VCaP (cell line): ENCODE measurements at regions not wholly inside any gene's neighbourhood (a gene's known extent, or its start where the extent isn't known, plus 50 kb on each side); places are given as distances from the start of the nearest gene placed in this dataset.

Source experiments
- H3K27ac ChIP-seq: fragments of 450-650 bp; 2 replicates; pipeline ENCODE4 v1.5.1; 2017
- TF ChIP-seq, protein P1 (sequence below): fragments of 450-650 bp; conservative IDR thresholded peaks from 2 replicates; pipeline ENCODE4 v1.5.1; 2017; ENCODE audit warnings: mild to moderate bottlenecking, moderate library complexity

DNA sequence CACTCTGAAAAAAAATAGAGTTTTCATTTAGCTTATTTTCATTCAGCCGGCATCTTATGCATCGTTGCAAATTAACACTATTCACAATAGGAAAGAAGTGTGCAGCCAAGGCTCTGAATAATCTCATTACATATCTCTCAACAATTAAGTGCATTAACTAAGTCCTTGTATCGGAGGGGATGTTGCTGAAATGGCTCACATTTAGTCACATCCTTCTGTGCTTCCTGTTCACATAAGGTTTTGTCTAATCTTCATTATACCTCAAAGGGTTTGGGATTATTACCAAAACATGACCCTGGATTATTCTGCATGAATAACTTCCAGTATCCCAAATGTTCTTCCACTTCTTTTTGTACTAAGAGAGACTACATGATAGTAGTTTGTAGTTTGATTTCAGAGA, 278.0 kb upstream of the GRIA1 start:
- no peak overlapping the region for H3K27ac ChIP-seq
- TF ChIP-seq, protein P1, sequence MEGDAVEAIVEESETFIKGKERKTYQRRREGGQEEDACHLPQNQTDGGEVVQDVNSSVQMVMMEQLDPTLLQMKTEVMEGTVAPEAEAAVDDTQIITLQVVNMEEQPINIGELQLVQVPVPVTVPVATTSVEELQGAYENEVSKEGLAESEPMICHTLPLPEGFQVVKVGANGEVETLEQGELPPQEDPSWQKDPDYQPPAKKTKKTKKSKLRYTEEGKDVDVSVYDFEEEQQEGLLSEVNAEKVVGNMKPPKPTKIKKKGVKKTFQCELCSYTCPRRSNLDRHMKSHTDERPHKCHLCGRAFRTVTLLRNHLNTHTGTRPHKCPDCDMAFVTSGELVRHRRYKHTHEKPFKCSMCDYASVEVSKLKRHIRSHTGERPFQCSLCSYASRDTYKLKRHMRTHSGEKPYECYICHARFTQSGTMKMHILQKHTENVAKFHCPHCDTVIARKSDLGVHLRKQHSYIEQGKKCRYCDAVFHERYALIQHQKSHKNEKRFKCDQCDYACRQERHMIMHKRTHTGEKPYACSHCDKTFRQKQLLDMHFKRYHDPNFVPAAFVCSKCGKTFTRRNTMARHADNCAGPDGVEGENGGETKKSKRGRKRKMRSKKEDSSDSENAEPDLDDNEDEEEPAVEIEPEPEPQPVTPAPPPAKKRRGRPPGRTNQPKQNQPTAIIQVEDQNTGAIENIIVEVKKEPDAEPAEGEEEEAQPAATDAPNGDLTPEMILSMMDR, result no peak

DNA sequence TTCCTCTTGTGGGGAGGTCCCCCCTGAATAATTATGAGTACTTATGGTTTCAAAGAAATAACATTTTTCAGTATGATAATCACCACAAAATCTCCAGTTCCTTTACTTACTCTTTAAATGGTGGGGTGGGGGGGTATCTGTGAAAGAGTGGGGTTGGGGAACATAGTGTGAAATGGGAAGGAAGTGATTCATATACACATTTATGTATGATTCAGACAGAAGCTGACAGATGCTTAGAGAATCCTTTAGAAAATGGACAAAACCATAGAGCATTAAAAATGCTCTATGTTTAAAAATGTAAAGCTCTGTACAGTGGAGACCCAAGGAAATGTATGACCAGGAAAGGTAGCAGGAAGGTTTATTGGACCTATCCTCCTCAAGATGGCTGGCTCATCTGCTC, 267.5 kb upstream of the GRIA1 start:
- TF ChIP-seq, protein P1, result no peak
- H3K27ac ChIP-seq, result no peak overlapping the region

DNA sequence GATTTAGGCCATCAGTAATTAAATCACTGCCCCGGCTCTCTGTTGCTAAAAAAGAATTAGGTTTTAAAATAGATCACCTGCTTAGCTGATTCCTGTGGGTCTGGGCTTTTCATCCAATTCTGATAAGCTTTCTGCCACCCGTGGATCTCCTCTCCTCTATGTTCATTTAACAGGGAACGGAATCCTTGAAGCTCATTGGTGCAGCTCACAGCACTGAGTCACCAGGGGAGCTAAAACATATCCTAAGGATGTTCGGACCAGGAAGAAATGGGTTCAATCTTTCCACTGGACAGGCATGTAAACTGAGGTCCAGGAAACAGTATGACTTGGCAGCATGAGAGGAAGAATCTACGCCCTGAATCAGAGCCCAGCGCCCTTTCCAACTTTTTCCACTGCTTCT, 267.1 kb upstream of the GRIA1 start:
- TF ChIP-seq, protein P1, result no peak
- H3K27ac ChIP-seq, result no peak overlapping the region

DNA sequence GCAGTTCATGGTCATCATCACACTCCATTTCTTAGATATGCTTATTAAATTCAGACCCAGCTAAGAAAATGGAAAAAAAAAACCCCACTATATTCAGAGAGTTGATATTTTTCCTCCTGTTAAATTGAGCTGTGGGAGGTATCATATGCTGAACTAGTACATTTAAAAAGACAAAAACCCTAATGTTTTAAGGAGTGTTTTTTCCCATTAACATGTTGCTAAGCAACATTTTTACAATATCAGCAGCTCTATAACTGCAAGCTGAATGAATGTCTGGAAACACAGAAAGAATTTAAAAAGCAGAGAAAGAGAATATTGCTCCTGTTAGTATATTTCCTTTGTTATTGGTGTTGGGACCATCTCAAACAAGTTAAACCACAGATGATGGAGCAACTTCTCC, 265.8 kb upstream of the GRIA1 start:
- H3K27ac ChIP-seq, result no peak overlapping the region
- TF ChIP-seq, protein P1, result no peak

DNA sequence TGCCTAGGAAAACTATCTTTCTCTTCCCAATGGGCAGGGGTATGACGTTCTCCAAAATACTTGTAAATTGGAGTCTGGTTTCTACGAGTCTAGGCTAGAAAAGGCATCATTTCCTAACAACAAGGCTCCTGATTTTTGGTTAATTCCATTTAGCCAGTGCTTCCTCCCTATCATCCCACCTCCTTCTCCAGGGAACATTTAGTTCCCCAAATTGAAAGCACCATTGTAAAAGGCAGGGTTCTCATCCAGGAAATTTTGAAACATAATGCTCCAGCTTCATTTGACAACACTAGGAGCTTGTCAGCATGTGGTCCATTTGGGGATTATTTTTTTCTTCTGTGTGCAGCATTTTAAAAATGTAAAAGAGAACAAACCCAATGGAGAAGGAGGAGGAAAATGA, 256.5 kb upstream of the GRIA1 start:
- no peak overlapping the region for H3K27ac ChIP-seq
- TF ChIP-seq, protein P1, result no peak

DNA sequence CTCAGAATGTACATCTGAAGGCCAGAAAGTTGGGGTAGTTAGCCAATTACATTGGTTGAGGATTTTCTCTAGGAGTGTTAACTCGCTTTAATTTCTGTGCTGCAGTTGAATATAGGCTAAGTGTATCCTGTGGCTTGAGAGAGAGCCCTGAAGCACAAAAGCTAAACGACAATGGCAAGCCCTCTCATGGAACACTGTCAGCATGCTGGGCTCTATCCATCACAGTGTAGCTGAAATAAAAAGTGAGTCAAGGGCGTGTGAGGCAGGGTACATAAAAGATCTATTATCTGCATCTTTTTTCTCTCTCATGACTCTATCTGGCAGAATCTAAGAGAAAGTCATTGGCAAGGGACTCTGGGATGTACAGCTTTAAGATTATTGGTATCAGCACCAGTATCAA, 254.2 kb upstream of the GRIA1 start:
- no peak overlapping the region for H3K27ac ChIP-seq
- TF ChIP-seq, protein P1, result no peak

DNA sequence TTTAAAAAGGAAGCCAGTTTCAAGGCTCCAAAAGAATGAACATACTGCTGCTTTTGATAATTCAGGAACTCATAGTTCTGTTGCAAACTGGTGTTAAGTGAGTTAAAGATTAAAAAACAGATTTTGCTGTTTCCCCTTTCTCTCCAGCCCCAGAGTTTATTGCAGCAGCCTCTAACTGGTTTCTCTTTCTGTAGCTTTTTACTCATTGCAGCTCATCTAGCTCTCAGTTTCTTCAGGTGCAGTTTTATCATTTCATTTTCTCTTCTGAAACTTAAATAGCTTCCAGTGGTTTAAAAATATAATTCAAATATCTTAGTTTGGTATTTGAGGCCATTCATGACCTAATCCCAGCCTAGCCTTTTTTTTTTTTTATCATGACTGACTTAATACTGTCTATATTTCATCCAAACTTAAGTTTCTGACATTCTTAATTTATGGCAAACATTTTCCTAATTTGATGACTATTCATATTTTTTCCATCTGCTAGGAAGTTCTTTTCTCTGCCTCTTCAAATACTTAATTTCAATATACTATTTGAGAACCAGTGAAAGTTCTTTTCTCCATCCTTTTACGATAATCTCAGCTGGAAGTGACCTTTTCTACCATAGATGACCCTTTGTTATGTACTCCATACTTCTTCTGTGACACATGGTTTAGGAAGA, 252.7 kb upstream of the GRIA1 start:
- H3K27ac ChIP-seq, result no peak overlapping the region
- TF ChIP-seq, protein P1, result no peak
